Cortex of kidney (tissue), 1 donor: ENCODE measurements at regions not wholly inside any gene's neighbourhood (a gene's known extent, or its start where the extent isn't known, plus 50 kb on each side); places are given as distances from the start of the nearest gene placed in this dataset.
"Not testable (repeated sequence)": the region's sequence is repeated elsewhere in the genome, so short reads cannot be mapped to it uniquely, and the experiment has no call there.

Source experiments
- DNase-seq: peaks from one replicate; lab custom pipeline; 2025; lab: John Stamatoyannopoulos, UW

DNA sequence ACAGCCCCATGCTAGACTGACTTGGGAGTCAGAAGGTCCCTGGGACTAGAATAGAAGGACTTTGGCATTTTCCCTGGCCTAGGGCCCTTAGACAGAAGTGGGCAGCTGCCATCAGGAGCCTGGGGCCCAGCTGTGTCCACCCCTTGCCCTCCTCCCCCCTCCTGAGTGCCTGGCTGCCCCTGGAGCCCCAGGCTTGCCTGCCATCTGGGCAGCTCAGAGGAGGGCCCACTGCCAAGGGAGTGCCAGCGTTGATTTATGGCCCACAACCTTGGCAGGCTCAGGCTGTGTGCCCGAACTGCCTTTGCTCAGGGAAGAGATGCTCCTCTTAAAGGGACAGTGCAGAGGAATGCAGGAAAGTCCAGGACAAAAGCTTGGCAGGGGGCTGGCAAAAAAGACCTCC lies 439.1 kb downstream of the SPATA31A7 start:
- not testable (repeated sequence) for DNase-seq

DNA sequence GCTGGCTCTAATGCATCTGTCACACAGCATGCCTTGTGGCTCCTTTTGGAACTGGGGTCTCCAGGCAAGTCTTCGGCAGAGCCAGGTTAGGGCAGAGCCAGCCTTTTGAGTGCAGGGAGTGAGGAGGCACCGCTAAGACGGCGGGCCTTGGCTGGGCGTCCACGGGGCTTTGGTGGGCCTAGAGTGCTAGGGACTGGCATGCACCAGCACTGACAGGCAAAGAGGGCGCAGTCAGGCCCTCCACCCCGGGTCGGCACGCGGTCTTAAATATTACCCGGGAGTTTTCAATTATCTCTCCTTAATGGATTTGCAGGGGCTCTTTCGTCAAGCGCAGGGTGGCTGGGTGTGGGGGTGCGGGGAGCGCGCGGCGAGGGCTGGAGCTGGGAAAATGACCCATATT lies 444.4 kb downstream of the SPATA31A7 start:
- peak; percentile 4 for DNase-seq

DNA sequence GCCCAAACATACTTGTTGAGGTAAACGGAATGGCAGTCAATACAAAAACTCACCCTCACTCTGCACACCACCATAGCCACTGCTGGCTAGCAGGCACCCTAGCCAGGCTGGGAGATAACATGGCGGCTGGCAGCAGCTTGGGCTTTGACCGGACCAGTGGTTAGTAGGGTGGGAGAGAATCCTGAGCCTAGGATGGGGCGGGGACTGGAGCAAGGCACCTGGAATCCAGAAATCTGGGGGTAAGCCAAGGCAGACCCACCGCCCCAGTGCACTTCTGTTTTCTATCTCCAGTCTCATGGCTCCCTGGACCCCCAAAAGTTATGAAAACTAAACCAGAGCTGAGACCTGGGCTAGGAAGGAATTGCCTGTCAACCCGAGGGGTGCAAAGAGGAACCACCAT lies 474.4 kb downstream of the SPATA31A7 start:
- DNase-seq: not testable (repeated sequence)

DNA sequence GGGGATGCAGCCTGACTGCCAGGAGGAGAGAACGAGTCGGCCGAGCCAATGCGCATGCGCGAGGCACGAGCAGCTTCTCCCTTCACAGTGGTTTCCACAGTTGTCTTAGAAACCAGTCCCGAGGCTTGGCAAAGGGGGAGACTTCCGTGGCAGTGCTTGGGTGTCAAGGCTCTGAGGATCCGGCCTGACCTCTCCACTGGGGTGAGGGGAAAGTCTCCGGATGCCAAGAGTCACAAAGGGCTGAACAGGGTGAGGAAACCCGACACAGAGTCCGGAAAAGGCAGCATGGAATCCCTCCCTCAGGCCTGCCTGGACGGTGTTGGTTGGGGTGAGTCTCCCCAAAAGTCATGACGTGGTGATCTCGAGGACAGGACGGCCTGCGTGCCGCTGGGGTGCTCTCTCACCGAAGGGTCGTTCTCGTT lies 475.5 kb downstream of the SPATA31A7 start:
- DNase-seq: no peak

DNA sequence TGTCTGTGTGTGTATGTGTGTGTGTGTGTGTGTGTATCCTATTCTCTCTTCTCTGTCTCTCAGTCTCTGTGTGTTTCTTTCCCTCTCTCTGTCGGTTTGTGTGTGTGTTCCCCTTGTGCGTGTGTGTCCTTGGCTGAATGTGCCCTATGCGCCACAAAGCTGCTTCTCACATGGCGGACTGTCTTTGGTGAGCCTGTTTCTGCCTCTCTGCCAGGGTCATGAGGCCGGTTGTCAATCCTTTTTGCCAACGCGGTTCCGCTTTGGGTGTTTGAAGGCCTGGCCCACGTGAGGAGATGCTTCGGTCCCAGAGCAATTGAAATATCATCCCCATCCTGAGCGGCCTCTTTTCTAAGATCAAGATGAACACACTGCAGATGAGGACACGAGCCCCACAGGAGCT lies 476.0 kb downstream of the SPATA31A7 start:
- no peak for DNase-seq

DNA sequence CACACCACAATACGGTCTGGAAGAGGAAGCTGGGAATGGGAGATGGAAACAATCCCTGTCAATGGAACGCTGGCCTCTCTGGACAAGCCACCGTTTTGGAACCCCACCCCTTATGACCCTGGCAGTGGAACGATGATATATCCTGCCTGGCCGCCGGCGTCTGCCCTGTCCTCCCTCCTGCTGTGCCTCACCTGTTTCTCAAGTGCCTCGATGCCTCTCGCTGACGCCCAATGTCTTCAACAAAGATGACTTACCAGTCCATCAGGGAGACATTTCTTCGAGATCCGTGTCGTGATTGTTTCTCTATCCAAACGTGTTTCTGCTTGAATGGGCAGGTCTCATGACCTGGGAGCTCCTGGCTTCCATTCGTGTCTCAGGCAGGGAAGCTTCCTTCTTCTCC lies 476.5 kb downstream of the SPATA31A7 start:
- DNase-seq: no peak

DNA sequence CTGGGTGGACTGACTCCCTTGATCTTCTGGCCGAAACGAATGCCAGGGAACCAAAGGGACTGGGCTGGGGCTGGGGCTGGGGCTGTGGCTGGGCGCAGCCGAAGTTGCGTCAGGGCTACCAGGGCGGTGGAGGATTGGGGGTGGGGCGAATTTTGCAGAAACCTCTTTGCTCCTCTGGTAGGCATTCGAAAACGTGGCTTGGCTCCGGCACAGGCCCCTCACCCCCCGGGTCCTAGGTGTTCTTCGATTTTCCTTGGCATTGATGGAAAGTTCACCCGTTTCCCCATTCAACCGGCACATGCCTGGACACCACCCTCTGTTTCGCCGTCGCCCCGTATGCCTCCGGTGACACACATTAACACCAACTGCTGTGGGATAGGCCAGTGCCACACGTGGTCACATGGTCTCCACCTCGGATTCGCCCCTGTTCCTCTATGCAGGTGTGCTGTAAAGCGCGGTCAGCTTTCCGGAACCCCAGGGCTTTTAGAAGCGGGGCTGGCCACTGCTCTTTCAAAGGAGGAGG lies 477.1 kb downstream of the SPATA31A7 start:
- no peak for DNase-seq

DNA sequence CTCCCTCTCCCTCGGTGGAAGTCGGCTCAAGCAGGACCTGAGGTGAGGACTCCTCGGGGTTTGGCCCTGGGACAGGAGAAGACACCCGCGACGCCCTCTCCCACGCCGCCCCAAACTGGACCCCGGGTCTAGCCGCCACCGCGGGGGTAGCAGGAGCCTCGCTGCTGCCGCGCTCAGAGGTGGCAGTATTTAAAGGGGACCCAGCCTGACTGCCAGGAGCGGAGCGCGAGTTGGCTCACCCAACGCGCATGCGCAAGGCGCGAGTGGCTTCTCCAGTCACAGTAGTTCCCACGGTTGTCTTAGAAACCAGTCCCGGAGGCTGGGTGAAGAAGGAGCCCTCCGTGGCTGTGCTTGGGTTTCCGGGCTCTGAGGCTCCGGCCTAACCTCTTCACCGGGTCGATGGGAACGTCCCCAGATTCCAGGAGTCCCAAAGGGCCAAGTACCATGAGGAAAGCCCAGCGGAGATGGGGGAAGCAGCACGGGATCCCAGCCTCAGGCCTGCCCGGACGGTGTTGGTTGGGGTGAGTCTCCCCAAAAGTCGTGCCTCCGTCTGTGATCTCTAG lies 477.8 kb downstream of the SPATA31A7 start:
- DNase-seq: no peak

DNA sequence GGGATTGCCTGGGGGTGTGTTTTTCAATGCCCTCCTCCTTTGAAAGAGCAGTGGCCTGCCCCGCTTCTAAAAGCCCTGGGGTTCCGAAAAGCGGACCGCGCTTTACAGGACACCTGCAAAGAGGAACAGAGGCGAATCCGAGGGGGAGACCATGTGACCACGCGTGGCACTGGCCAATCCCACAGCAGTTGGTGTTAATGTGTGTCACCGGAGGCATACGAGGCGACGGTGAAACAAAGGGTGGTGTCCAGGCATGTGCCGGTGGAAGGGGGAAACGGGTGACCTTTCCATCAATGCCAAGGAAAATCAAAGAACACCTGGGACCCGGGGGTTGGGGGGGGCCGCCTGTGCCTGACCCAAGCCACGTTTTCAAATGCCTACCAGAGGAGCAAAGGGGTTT lies 478.4 kb downstream of the SPATA31A7 start:
- DNase-seq: not testable (repeated sequence)

DNA sequence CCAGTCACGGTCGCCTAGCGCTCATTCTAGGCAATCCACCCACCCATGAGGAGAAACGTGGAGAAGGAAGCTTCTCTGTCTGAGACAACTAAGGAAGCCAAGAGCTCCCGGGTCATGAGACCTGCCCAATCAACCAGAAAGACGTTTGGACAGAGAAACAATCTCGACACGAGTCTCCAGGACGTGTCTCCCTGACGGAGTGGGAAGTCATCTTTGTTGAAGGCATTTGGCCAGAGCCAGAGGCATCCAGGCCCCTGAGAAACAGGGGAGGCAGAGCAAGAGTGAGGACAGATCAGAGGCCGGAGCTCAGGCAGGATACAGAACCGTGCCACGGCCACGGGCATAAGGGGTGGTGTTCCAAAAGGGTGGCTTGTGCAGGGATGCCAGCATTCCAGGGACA lies 479.0 kb downstream of the SPATA31A7 start:
- DNase-seq: no peak

DNA sequence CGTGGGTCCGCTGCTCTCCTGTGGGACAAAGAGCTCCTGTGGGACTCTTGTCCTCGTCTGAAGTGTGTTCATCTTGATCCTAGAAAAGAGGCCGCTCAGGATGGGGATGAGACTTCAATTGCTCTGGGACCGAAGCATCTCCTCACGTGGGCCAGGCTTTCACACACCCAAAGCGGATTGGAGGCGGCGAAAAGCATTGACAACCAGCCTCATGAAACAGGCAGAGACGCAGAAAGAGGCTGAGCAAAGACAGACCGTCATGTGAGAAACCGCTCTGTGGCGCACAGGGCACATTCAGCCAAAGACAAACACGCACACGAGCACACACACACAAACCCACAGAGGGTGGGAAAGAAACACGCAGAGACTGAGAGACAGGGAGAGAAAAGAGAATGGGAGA lies 479.5 kb downstream of the SPATA31A7 start:
- DNase-seq: no peak

DNA sequence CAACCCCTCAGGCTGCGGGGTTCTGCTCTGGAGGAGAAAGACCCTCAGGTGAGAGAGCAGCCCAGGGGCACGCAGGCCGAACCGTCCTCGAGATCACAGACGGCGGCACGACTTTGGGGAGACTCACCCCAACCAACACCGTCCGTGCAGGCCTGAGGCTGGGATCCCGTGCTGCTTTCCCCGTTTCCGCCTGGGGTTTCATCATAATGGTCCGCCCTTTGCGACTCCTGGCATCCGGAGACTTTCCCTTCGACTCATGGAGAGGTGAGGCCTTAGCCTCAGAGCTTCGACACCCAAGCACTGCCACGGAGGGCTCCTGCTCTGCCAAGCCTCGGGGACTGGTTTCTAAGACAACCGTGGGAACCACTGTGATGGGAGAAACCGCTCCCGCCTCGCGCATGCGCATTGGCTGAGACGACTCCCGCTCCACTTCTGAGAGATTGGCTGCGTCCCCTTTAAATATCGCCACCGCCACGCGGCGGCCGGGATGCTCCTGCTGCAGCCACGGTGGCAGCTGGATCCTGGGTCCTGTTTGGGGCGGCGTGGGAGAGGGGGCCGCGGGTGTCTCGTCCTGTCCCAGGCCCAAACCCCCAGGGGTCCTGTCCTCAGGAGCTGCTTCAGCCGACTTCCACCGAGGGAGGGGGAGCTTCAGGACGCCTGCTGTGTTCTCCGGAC lies 480.1 kb downstream of the SPATA31A7 start:
- DNase-seq: not testable (repeated sequence)

DNA sequence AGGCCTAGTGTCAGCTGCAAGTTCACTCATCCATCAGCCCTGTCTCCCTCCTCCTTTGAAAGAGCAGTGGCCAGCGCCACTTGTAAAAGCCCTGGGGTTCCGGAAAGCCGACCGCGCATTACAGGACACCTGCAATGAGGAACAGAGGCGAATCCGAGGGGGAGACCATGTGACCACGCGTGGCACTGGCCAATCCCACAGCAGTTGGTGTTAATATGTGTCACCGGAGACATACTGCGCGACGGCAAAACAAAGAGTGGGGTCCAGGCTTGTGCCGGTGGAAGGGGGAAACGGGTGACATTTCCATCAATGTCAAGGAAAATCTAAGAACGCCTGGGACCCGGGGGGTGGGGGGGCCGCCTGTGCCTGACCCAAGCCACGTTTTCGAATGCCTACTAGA lies 480.8 kb downstream of the SPATA31A7 start:
- DNase-seq: no peak

DNA sequence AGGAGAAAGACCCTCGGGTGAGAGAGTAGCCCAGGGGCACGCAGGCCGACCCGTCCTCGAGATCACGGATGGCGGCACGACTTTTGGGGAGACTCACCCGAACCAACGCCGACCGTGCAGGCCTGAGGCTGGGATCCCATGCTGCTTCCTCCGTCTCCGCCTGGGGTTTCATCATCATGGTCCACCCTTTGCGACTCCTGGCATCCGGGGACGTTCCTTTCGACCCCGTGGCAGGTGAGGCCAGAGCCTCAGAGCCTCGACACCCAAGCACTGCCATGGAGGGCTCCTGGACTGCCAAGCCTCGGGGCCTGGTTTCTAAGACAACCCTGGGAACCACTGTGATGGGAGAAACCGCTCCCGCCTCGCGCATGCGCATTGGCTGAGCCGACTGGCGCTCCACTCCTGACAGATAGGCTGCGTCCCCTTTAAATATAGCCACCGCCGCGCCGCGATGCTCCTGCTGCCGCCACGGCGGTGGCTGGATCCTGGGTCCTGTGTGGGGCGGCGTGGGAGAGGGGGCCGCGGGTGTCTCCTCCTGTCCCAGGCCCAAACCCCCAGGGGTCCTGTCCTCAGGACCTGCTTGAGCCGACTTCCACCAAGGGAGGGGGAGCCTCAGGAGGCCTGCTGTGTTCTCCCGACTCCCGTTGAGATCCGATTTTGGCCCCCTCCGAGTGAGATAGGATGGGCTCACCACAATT lies 481.6 kb downstream of the SPATA31A7 start:
- no peak for DNase-seq

DNA sequence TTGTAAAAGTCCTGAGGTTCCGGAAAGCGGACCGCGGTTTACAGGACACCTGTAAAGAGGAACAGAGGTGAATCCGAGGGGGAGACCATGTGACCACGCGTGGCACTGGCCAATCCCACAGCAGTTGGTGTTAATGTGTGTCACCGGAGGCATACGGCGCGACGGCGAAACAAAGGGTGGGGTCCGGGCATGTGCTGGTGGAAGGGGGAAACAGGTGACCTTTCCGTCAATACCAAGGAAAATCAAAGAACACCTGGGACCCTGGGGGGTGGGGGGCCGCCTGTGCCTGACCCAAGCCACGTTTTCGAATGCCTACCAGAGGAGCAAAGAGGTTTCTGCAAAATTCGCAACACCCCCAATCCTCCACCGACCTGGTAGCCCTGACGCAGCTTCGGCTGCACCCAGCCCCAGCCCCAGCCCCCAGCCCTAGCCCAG lies 482.3 kb downstream of the SPATA31A7 start:
- not testable (repeated sequence) for DNase-seq

DNA sequence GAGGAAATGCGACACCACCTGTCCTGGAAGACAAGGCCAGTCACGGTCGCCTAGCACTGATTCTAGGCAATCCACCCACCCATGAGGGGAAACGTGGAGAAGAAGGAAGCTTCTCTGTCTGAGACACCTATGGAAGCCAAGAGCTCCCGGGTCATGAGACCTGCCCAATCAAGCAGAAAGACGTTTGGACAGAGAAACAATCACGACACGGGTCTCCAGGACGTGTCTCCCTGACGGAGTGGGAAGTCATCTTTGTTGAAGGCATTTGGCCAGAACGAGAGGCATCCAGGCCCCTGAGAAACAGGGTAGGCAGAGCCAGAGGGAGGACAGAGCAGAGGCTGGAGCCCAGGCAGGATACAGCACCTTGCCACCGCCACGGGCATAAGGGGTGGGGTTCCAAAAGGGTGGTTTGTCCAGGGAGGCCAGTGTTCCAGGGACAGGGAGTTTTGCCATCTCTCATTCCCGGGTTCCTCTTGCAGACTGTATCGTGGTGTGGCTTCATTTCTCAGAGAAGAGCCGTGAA lies 482.9 kb downstream of the SPATA31A7 start:
- not testable (repeated sequence) for DNase-seq

DNA sequence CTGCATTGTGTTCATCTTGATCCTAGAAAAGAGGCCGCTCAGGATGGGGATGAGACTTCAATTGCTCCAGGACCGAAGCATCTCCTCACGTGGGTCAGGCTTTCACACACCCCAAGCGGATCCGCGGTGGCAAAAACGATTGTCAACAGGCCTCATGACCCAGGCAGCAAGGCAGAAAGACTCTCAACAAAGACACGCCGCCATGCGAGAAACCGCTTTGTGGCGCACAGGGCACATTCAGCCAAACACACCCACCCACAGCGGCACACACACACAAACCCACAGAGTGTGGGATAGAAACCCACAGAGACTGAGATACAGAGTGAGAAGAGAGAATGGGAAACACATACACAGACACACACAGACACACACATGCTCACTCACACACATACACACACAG lies 483.4 kb downstream of the SPATA31A7 start:
- DNase-seq: no peak

DNA sequence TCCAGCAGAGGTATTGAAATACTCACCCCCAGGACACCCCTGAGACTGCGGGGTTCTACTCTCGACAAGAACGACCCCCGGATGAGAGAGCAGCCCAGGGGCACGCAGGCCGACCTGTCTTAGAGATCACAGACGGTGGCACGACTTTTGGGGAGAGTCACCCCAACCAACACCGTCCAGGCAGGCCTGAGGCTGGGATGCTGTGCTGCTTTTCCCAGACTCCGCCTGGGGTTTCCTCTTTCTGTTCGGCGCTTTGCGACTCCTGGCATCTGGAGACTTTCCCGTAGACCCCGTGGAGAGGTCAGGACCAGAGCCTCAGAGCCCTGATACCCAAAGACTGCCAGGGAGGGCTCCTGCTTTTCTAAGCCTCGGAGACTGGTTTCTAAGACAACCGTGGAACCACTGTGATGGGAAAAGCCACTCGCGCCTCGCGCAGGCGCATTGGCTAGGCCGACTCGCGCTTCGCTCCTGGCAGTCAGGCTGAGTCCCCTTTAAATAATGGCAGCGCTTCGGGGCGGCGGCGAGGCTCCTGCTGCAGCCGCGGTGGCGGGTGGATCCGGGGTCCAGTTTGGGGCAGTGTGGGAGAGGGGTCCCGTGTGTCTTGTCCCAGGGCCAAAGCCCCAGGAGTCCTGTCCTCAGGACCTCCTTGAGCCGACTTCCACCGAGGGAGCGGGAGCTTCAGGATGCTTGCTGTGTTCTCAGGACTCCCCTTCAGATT lies 484.0 kb downstream of the SPATA31A7 start:
- DNase-seq: no peak

DNA sequence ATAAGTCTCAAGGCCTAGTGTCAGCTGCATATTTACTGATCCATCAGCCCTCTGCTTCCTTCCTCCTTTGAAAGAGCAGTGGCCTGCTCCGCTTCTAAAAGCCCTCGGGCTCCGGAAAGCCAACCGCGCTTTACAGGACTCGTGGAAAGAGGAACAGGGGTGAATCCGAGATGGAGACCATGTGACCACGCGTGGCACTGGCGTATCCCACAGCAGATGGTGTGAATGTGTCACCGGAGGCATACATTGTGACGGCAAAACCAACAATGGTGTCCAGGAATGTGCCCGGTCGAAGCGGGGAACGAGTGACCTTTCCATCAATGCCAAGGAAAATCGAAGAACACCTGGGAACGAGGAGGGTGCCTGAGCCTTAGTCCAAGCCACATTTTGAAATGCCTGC lies 484.6 kb downstream of the SPATA31A7 start:
- no peak for DNase-seq

DNA sequence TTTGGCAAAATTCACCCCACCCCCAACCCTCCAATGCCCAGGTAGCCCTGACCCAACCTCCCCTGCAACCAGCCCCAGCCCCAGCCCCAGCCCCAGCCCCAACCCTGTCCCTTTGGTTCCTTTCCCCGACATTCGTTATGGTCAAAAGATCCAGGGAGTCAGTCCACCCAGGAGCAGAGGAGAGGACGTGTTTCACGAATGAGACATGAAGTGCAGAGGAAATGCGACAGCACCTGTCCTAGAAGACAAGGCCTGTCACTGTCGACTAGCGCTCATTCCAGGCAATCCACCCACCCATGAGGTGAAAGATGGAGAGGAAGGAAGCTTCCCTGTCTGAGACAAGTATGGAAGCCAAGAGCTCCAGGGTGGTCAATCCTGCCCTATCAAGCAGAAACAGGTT lies 485.0 kb downstream of the SPATA31A7 start:
- DNase-seq: no peak
